ENCODE measurements at regions not wholly inside any gene's neighbourhood (a gene's known extent, or its start where the extent isn't known, plus 50 kb on each side); places are given as distances from the start of the nearest gene placed in this dataset.
"Not testable (repeated sequence)": the region's sequence is repeated elsewhere in the genome, so short reads cannot be mapped to it uniquely, and the experiment has no call there.

- ATAC-seq; in situ Hi-C loops (cut with MboI; ENCODE audit: low sequenced_read_pairs in 4 of 4); intact Hi-C loops (cut with DNase I; ENCODE audit: low total_unique reads); DNase-seq; H3K4me3 ChIP-seq; H3K4me1 ChIP-seq; H3K36me3 ChIP-seq; H3K27me3 ChIP-seq; H3K27ac ChIP-seq; H3K9me3 ChIP-seq: not testable (repeated sequence)
These were observed 4490.7 kb upstream of the OR11H1 start for GRCh38 chr22:11037314-11037713.

- H3K9me3 ChIP-seq; H3K27me3 ChIP-seq; H3K36me3 ChIP-seq; in situ Hi-C loops (cut with MboI; ENCODE audit: low sequenced_read_pairs in 4 of 4); H3K4me1 ChIP-seq; H3K4me3 ChIP-seq; ATAC-seq; intact Hi-C loops (cut with DNase I; ENCODE audit: low total_unique reads); H3K27ac ChIP-seq: not testable (repeated sequence)
- peak in 1 of 2 donors; percentile 11 for DNase-seq
These were observed 4490.2 kb upstream of the OR11H1 start for GRCh38 chr22:11037814-11038213.

GRCh38 chr22:11038786-11039185 is 4489.2 kb upstream of the OR11H1 start:
- H3K27me3 ChIP-seq; H3K4me1 ChIP-seq; intact Hi-C loops (cut with DNase I; ENCODE audit: low total_unique reads); H3K27ac ChIP-seq; H3K4me3 ChIP-seq; ATAC-seq; H3K9me3 ChIP-seq; H3K36me3 ChIP-seq; in situ Hi-C loops (cut with MboI; ENCODE audit: low sequenced_read_pairs in 4 of 4): not testable (repeated sequence)
- peak in 1 of 2 donors; percentile 10 for DNase-seq

GRCh38 chr22:11041416-11041815 is 4486.6 kb upstream of the OR11H1 start:
- not testable (repeated sequence) for H3K4me3 ChIP-seq

GRCh38 chr22:11042116-11042515 is 4485.9 kb upstream of the OR11H1 start:
- no peak overlapping the region for H3K27ac ChIP-seq
- ATAC-seq, result no peak
- intact Hi-C loops (cut with DNase I; ENCODE audit: low total_unique reads) (no loop called here), in situ Hi-C loops (cut with MboI; ENCODE audit: low sequenced_read_pairs in 4 of 4) (no loop called here)
- no peaks in the 10 kb centered on the region for H3K27me3 ChIP-seq
- TF ChIP-seq POLR2A (IDR thresholded peaks at IDR 0.05) (no peak), CTCF (IDR thresholded peaks at IDR 0.05 in 4 of 5, conservative IDR thresholded peaks at IDR 0.05 in 1 of 5) (no peak)
- no peaks in the 10 kb centered on the region for H3K36me3 ChIP-seq
- H3K4me1 ChIP-seq, result no peaks in the 10 kb centered on the region
- H3K9me3 ChIP-seq, result peaks cover 0 to 2% (median 0%) of the 10 kb centered on the region in 3 donors
- H3K4me3 ChIP-seq, result no peak overlapping the region
- no peak for DNase-seq

More at GRCh38 chr22:11041416-11041815, 4486.6 kb upstream of the OR11H1 start:
- intact Hi-C loops (cut with DNase I; ENCODE audit: low total_unique reads); H3K9me3 ChIP-seq; DNase-seq; H3K27ac ChIP-seq; ATAC-seq; in situ Hi-C loops (cut with MboI; ENCODE audit: low sequenced_read_pairs in 4 of 4); H3K4me1 ChIP-seq; H3K27me3 ChIP-seq; H3K36me3 ChIP-seq: not testable (repeated sequence)

GRCh38 chr22:11043289-11043688 is 4484.7 kb upstream of the OR11H1 start:
- in situ Hi-C loops (cut with MboI; ENCODE audit: low sequenced_read_pairs in 4 of 4); H3K36me3 ChIP-seq; H3K27me3 ChIP-seq; DNase-seq; ATAC-seq; H3K9me3 ChIP-seq; H3K4me1 ChIP-seq; H3K27ac ChIP-seq; H3K4me3 ChIP-seq; intact Hi-C loops (cut with DNase I; ENCODE audit: low total_unique reads): not testable (repeated sequence)

- in situ Hi-C loops (cut with MboI; ENCODE audit: low sequenced_read_pairs in 4 of 4); H3K4me1 ChIP-seq; H3K27me3 ChIP-seq; ATAC-seq; H3K9me3 ChIP-seq; intact Hi-C loops (cut with DNase I; ENCODE audit: low total_unique reads); H3K27ac ChIP-seq; H3K4me3 ChIP-seq; H3K36me3 ChIP-seq; DNase-seq: not testable (repeated sequence)
These were observed 4479.1 kb upstream of the OR11H1 start for GRCh38 chr22:11048884-11049283.

- intact Hi-C loops (cut with DNase I; ENCODE audit: low total_unique reads); DNase-seq; H3K9me3 ChIP-seq: not testable (repeated sequence)
These were observed 4477.8 kb upstream of the OR11H1 start for GRCh38 chr22:11050226-11050625.

GRCh38 chr22:11051401-11052112 is 4476.4 kb upstream of the OR11H1 start:
- intact Hi-C loops (cut with DNase I; ENCODE audit: low total_unique reads); H3K4me3 ChIP-seq; H3K9me3 ChIP-seq; H3K36me3 ChIP-seq; ATAC-seq; H3K27ac ChIP-seq; H3K27me3 ChIP-seq; in situ Hi-C loops (cut with MboI; ENCODE audit: low sequenced_read_pairs in 4 of 4); H3K4me1 ChIP-seq: not testable (repeated sequence)
- peak in 1 of 2 donors; percentile 10 for DNase-seq

More at GRCh38 chr22:11050226-11050625, 4477.8 kb upstream of the OR11H1 start:
- H3K36me3 ChIP-seq; H3K4me1 ChIP-seq; ATAC-seq; H3K27ac ChIP-seq; H3K27me3 ChIP-seq; in situ Hi-C loops (cut with MboI; ENCODE audit: low sequenced_read_pairs in 4 of 4); H3K4me3 ChIP-seq: not testable (repeated sequence)

GRCh38 chr22:11053403-11054344 is 4474.3 kb upstream of the OR11H1 start:
- ATAC-seq, result not testable (repeated sequence)

More at GRCh38 chr22:11053403-11054344, 4474.3 kb upstream of the OR11H1 start:
- H3K27me3 ChIP-seq; H3K4me1 ChIP-seq; H3K36me3 ChIP-seq; H3K4me3 ChIP-seq; H3K9me3 ChIP-seq; H3K27ac ChIP-seq; in situ Hi-C loops (cut with MboI; ENCODE audit: low sequenced_read_pairs in 4 of 4); intact Hi-C loops (cut with DNase I; ENCODE audit: low total_unique reads): not testable (repeated sequence)
- peak in 1 of 2 donors; percentile 11 for DNase-seq
